ENCODE measurements at regions not wholly inside any gene's neighbourhood (a gene's known extent, or its start where the extent isn't known, plus 50 kb on each side); places are given as distances from the start of the nearest gene placed in this dataset.

DNA sequence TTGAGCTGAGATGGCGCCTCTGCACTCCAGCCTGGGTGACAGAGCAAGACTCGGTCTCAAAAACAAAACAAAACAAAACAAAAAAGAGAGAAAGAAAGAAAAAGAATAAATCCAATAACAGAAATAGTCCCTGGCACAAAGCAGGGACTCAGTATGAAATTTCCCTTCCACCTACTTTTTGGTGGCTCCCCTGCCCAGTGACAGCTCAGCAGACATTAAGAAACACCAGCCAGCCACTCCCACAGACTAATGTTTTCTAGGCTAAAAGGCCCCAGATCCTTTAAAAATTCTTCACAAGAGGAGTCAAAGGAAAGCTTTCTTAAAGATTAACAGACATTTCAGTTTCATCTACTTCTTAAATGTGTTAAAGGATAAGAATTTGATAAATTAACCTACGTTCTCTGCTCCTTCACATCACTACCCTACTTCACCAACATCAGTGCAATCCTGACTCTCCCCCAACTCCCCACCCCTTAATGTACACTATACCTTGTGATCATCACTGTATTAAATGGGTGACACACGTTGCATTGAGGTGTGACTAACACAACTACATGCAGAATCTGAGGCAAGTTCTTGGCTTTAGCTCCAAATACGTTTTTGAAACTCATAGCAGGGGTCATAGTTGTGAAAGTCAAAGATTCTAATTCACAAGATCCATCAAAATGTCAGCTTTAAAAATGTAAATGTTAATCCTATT lies 114.5 kb upstream of the CAV2 start:
- Histone ChIP-seq H3K4me3 (no peak overlapping the region), H3K36me3 (no peaks in the 10 kb centered on the region), H3K27ac (no peak overlapping the region), H3K9me3 (no peaks in the 10 kb centered on the region), H3K27me3 (no peaks in the 10 kb centered on the region), H3K4me1 (no peaks in the 10 kb centered on the region)
- no peak for TF ChIP-seq POLR2A (IDR thresholded peaks at IDR 0.05)
- TF ChIP-seq POLR2AphosphoS5 (IDR thresholded peaks at IDR 0.05) = no peak
- TF ChIP-seq, protein P1, sequence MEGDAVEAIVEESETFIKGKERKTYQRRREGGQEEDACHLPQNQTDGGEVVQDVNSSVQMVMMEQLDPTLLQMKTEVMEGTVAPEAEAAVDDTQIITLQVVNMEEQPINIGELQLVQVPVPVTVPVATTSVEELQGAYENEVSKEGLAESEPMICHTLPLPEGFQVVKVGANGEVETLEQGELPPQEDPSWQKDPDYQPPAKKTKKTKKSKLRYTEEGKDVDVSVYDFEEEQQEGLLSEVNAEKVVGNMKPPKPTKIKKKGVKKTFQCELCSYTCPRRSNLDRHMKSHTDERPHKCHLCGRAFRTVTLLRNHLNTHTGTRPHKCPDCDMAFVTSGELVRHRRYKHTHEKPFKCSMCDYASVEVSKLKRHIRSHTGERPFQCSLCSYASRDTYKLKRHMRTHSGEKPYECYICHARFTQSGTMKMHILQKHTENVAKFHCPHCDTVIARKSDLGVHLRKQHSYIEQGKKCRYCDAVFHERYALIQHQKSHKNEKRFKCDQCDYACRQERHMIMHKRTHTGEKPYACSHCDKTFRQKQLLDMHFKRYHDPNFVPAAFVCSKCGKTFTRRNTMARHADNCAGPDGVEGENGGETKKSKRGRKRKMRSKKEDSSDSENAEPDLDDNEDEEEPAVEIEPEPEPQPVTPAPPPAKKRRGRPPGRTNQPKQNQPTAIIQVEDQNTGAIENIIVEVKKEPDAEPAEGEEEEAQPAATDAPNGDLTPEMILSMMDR (IDR thresholded peaks at IDR 0.05) = no peak
- intact Hi-C loops (cut with DNase I; ENCODE audit: low total_unique reads) = no loop called here
- DNase-seq (ENCODE audit: low spot score in 2 of 2) = no peak

DNA sequence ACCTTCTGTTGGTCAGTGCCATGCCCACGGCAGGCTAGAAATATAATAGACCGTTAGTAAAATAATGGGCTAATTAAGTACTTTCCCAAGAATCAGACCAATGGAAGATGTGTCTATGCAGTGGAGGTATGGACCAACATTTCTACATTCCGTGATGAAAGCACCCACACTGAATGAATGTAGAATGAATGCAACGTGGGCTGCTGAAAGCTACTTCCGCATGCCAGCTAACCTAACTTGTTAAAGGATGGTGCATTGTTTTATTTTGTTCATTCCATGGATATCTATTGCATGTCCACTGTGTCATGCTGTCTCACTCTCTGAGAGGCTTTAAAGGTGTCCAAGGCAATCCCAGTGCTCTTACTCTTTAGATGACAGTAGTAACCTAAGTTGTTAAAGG lies 112.9 kb upstream of the CAV2 start:
- no peaks in the 10 kb centered on the region for H3K4me1 ChIP-seq
- no peaks in the 10 kb centered on the region for H3K27me3 ChIP-seq
- H3K4me3 ChIP-seq = no peak overlapping the region
- no peak for TF ChIP-seq POLR2AphosphoS5 (IDR thresholded peaks at IDR 0.05)
- TF ChIP-seq, protein P1 (IDR thresholded peaks at IDR 0.05) = no peak
- TF ChIP-seq POLR2A (IDR thresholded peaks at IDR 0.05) = no peak
- H3K36me3 ChIP-seq = no peaks in the 10 kb centered on the region
- no peak for DNase-seq (ENCODE audit: low spot score in 2 of 2)
- no peaks in the 10 kb centered on the region for H3K9me3 ChIP-seq
- intact Hi-C loops (cut with DNase I; ENCODE audit: low total_unique reads) = no loop called here
- H3K27ac ChIP-seq = no peak overlapping the region

DNA sequence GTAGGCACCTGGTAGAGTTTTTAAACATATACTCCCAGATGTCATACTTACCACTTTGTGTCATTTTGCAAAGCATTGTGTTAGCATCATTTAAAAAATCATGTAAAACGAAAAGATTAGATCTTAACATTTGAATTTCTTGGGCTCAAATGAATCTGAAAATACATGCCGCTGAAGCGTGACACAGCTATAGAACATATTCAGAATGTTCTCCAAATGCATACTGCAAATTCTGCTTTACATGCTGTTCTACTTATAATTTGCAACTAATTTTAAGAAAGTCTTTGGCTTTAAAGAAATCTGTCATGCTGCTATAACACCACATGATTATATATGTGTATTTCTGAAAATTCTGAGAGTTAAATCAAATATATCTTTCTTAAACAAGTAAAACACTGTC lies 109.2 kb upstream of the CAV2 start:
- Histone ChIP-seq H3K9me3 (no peaks in the 10 kb centered on the region), H3K36me3 (no peaks in the 10 kb centered on the region), H3K4me3 (no peak overlapping the region), H3K4me1 (no peaks in the 10 kb centered on the region), H3K27ac (no peak overlapping the region), H3K27me3 (no peaks in the 10 kb centered on the region)
- TF ChIP-seq POLR2AphosphoS5 (IDR thresholded peaks at IDR 0.05) (no peak), POLR2A (IDR thresholded peaks at IDR 0.05) (no peak)
- TF ChIP-seq, protein P1 (IDR thresholded peaks at IDR 0.05) = no peak
- intact Hi-C loops (cut with DNase I; ENCODE audit: low total_unique reads) = no loop called here
- DNase-seq (ENCODE audit: low spot score in 2 of 2) = no peak

DNA sequence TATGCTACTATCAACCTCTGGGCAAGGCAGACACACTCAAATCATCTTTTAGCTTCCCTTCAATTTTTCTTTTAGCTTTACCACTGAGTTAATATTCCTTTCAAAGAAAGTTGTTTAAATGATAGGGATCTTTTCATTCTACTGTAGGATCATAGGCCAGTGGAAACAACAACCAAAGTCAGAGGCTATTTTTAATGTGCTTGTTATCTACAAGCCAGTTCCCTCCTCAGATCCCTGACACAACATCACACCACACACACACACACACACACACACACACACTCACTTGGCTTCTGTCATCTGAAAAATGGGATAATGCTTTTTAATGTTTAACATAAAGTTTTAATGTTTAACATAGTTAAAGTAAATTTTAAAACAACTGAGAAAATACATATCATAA lies 106.7 kb upstream of the CAV2 start:
- no peak for DNase-seq (ENCODE audit: low spot score in 2 of 2)
- H3K4me1 ChIP-seq = no peaks in the 10 kb centered on the region
- no peak for TF ChIP-seq POLR2AphosphoS5 (IDR thresholded peaks at IDR 0.05)
- TF ChIP-seq, protein P1 (IDR thresholded peaks at IDR 0.05) = no peak
- TF ChIP-seq POLR2A (IDR thresholded peaks at IDR 0.05) = no peak

DNA sequence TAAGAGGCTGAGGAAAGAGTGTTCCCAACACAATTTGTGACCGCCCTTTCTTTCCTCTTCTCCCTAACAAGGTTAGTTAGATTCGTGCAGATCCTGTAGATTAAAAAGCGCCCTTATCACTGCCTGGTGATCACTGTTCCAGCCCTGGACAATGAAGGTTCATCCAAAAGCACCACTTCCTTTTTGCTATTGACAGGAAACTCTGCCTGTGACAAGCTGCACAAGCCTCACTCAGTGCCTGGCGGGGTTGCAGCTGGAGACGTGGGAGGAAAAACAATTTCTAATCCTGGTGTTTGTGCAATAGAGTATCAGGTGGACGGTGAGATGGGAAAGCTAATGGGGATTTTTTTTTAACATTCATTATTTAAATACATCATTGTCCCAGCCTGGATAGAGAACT lies 105.9 kb upstream of the CAV2 start:
- intact Hi-C loops (cut with DNase I; ENCODE audit: low total_unique reads) = no loop called here
- DNase-seq (ENCODE audit: low spot score in 2 of 2) = no peak

More for the DNA sequence above, 106.7 kb upstream of the CAV2 start:
- Histone ChIP-seq H3K9me3 (no peaks in the 10 kb centered on the region), H3K27ac (no peak overlapping the region), H3K36me3 (no peaks in the 10 kb centered on the region), H3K27me3 (no peaks in the 10 kb centered on the region), H3K4me3 (no peak overlapping the region)
- intact Hi-C loops (cut with DNase I; ENCODE audit: low total_unique reads) = no loop called here

More for the DNA sequence above, 105.9 kb upstream of the CAV2 start:
- Histone ChIP-seq H3K36me3 (no peaks in the 10 kb centered on the region), H3K4me1 (no peaks in the 10 kb centered on the region), H3K4me3 (no peak overlapping the region), H3K27ac (peak overlapping the region in 1 of 2 donors; percentile 14), H3K9me3 (no peaks in the 10 kb centered on the region), H3K27me3 (no peaks in the 10 kb centered on the region)
- peak in 1 of 3 donors; percentile 48 for TF ChIP-seq POLR2AphosphoS5 (IDR thresholded peaks at IDR 0.05)
- TF ChIP-seq, protein P1 (IDR thresholded peaks at IDR 0.05) = no peak
